K562 (cell line): ENCODE measurements at regions not wholly inside any gene's neighbourhood (a gene's known extent, or its start where the extent isn't known, plus 50 kb on each side); places are given as distances from the start of the nearest gene placed in this dataset.

Source experiments
- ATAC-seq: fragments of 200-7000 bp; cut with Tn5 transposase; 3 replicates; pipeline ENCODE4 v1.9.1; 2020; ENCODE audit warnings: moderate library complexity
- BruUV-seq: library from RNA; stranded (reverse); fragments of 400-500 nt; replicated peaks from 2 replicates; lab custom pipeline; 2021; lab: Mats Ljungman, UMichigan
- CTCF ChIA-PET: fragments of 300-600 bp; formaldehyde crosslinking; extraction: SDS; loops from one replicate; lab custom pipeline; 2021; ENCODE audit warnings: low intra/inter-chr PET ratio; lab: Yijun Ruan, JAX
- POLR2A ChIA-PET: fragments of 300-600, 350-650 bp; sonication (Branson Sonifier 250); formaldehyde crosslinking; extraction: SDS; loops from one replicate; lab custom pipeline; 2021; ENCODE audit warnings: antibody characterized with exemption, inconsistent platforms; lab: Yijun Ruan, JAX
- DNase-seq, 4 experiments: peaks; one replicate each; pipeline versions ENCODE4 v3.0.0 to v3.0.0-alpha.2; 2011 to 2018; ENCODE audit warnings: low spot score in 3 of 4, mixed read lengths in 3 of 4; ENCODE audit errors: extremely low read depth in 1 of 4
- FAIRE-seq: peaks from 2 replicates; lab custom pipeline; 2011; peaks lifted over from hg19 to GRCh38; lab: Jason Lieb, UNC
- H2AFZ ChIP-seq: 2 replicates; pipeline ENCODE4 v1.6.0; 2011; ENCODE audit warnings: low read depth, low read length, control low read depth, inconsistent platforms
- H3K27ac ChIP-seq: fragments of 200-600 bp; 3 replicates; pipeline ENCODE4 v1.8.0; 2011; ENCODE audit warnings: low read depth, mild to moderate bottlenecking, control low read depth, inconsistent platforms, low read length, moderate library complexity, mixed read lengths; ENCODE audit errors: extremely low read depth
- H3K27me3 ChIP-seq, 2 experiments: fragments of 300-600 bp in 1 of 2; 2 replicates in 1 of 2; 3 replicates in 1 of 2; pipeline versions ENCODE4 v1.6.0 to v1.8.0; 2011; ENCODE audit warnings: inconsistent platforms in 2 of 2, low read length in 2 of 2, mild to moderate bottlenecking in 1 of 2, mixed read lengths in 1 of 2, moderate library complexity in 1 of 2; ENCODE audit not compliant: control insufficient read depth in 2 of 2, insufficient read depth in 2 of 2
- H3K36me3 ChIP-seq: fragments of 300-600 bp; 3 replicates; pipeline ENCODE4 v1.8.0; 2011; ENCODE audit warnings: mild to moderate bottlenecking, low read length, inconsistent platforms; ENCODE audit not compliant: control insufficient read depth, insufficient read depth
- H3K4me1 ChIP-seq, 2 experiments: fragments of 200-600 bp in 1 of 2; replicated peaks in 1 of 2; 2 replicates in 1 of 2; 3 replicates in 1 of 2; pipeline versions ENCODE4 v1.5.1 to v1.8.0; 2011; ENCODE audit warnings: inconsistent platforms in 2 of 2, low read length in 2 of 2, mild to moderate bottlenecking in 1 of 2, mixed read lengths in 1 of 2, moderate library complexity in 1 of 2; ENCODE audit not compliant: control insufficient read depth in 2 of 2, insufficient read depth in 2 of 2
- H3K4me2 ChIP-seq: 2 replicates; pipeline ENCODE4 v1.6.1; 2011; ENCODE audit warnings: low read length, control low read depth, inconsistent platforms, mixed read lengths; ENCODE audit not compliant: insufficient read depth
- H3K4me3 ChIP-seq: fragments of 200-600 bp; sonication (generic), shearing (Covaris generic); 2 replicates; pipeline ENCODE4 v1.5.1; 2016; ENCODE audit warnings: control low read depth, inconsistent platforms
- H3K79me2 ChIP-seq: fragments of 200-600 bp; 3 replicates; pipeline ENCODE4 v1.8.0; 2011; ENCODE audit warnings: low read length, inconsistent platforms; ENCODE audit not compliant: control insufficient read depth, insufficient read depth
- H3K9ac ChIP-seq, 2 experiments: 2 replicates each; pipeline versions ENCODE4 v1.6.0 to v1.6.1; 2011; ENCODE audit warnings: low read depth in 2 of 2, low read length in 2 of 2, control low read depth in 1 of 2, inconsistent platforms in 1 of 2, mild to moderate bottlenecking in 1 of 2, mixed read lengths in 1 of 2; ENCODE audit not compliant: insufficient read depth in 1 of 2
- H3K9me1 ChIP-seq: one replicate; pipeline ENCODE4 v1.6.0; 2011; ENCODE audit warnings: inconsistent platforms, mild to moderate bottlenecking, low read length, moderate library complexity; ENCODE audit not compliant: control insufficient read depth, insufficient read depth
- H3K9me3 ChIP-seq: replicated peaks from 2 replicates; pipeline ENCODE4 v1.5.1; 2011; ENCODE audit warnings: low read depth, low read length, inconsistent platforms; ENCODE audit not compliant: control insufficient read depth, insufficient read depth
- H4K20me1 ChIP-seq: replicated peaks from 2 replicates; pipeline ENCODE4 v1.6.1; 2011; ENCODE audit warnings: low read length, inconsistent platforms, mixed read lengths; ENCODE audit not compliant: control insufficient read depth, insufficient read depth
- ARID3B ChIP-seq: fragments of 250-450 bp; sonication (Bioruptor Pico); IDR thresholded peaks from 2 replicates; pipeline ENCODE4 v1.4.0; 2020; ENCODE audit warnings: borderline replicate concordance
- BMI1 ChIP-seq: fragments of 150-350 bp; IDR thresholded peaks from 2 replicates; pipeline ENCODE4 v1.6.1; 2014; ENCODE audit warnings: low read length
- CREM ChIP-seq: IDR thresholded peaks from 2 replicates; pipeline ENCODE4 v1.6.1; 2014; ENCODE audit warnings: antibody characterized with exemption, low read depth
- GABPA ChIP-seq: fragments of 200-800 bp; sonication (Bioruptor generic); conservative IDR thresholded peaks from 2 replicates; pipeline ENCODE4 v1.6.1; 2016; ENCODE audit warnings: low read depth, missing genetic modification characterization, missing compliant biosample characterization
- MAX ChIP-seq: sonication (generic); formaldehyde crosslinking; IDR thresholded peaks from 2 replicates; pipeline ENCODE4 v1.9.0; 2022; ENCODE audit warnings: mild to moderate bottlenecking, missing genetic modification reagents
- POLR2B ChIP-seq: fragments of 450-650 bp; IDR thresholded peaks from 2 replicates; pipeline ENCODE4 v1.6.1; 2018; ENCODE audit warnings: low read depth; ENCODE audit not compliant: partially characterized antibody
- PRMT5 ChIP-seq: sonication (generic); formaldehyde crosslinking; IDR thresholded peaks from 2 replicates; pipeline ENCODE4 v1.5.0; 2020; ENCODE audit warnings: missing genetic modification reagents
- SAFB2 ChIP-seq: fragments of 200-400 bp; formaldehyde crosslinking; IDR thresholded peaks from 2 replicates; pipeline ENCODE4 v1.6.1; 2018; ENCODE audit warnings: borderline replicate concordance, low read length, low read depth, moderate library complexity; ENCODE audit not compliant: severe bottlenecking
- SFPQ ChIP-seq: fragments of 200-400 bp; formaldehyde crosslinking; IDR thresholded peaks from 2 replicates; pipeline ENCODE4 v1.6.1; 2017; ENCODE audit warnings: mild to moderate bottlenecking, low read depth, low read length, moderate library complexity
- SIX5 ChIP-seq, 2 experiments: IDR thresholded peaks; 2 replicates each; pipeline ENCODE4 v1.6.1; 2011; ENCODE audit warnings: low read length in 2 of 2, borderline replicate concordance in 1 of 2, low read depth in 1 of 2, mild to moderate bottlenecking in 1 of 2, moderate library complexity in 1 of 2; ENCODE audit not compliant: insufficient read depth in 1 of 2
- SP2 ChIP-seq: IDR thresholded peaks from 2 replicates; pipeline ENCODE4 v1.6.1; 2011; ENCODE audit warnings: mild to moderate bottlenecking, low read depth, low read length, moderate library complexity; ENCODE audit not compliant: poor library complexity, severe bottlenecking; ENCODE audit errors: extremely low read depth
- TBP ChIP-seq: optimal IDR thresholded peaks from 2 replicates; pipeline ENCODE3; 2011; ENCODE audit warnings: low read depth, low read length, improper control_type of control experiment
- THAP7 ChIP-seq: fragments of 250-450 bp; sonication (Bioruptor Pico); IDR thresholded peaks from 2 replicates; pipeline ENCODE4 v1.5.0; 2021
- VEZF1 ChIP-seq: fragments of 200-800 bp; sonication (Bioruptor generic); IDR thresholded peaks from 2 replicates; pipeline ENCODE4 v1.6.1; 2017; ENCODE audit warnings: missing genetic modification characterization, missing compliant biosample characterization
- ZNF324 ChIP-seq: fragments of 250-450 bp; sonication (Bioruptor Pico); IDR thresholded peaks from 2 replicates; pipeline ENCODE4 v1.4.0; 2020; ENCODE audit warnings: mild to moderate bottlenecking
- WGBS: fragments of 100-300 bp; shearing (Covaris generic); methylation state at CpG from one replicate; pipeline ENCODE4 v1.1.6; 2016; ENCODE audit warnings: low coverage, mixed read lengths; ENCODE audit not compliant: insufficient coverage; ENCODE audit errors: missing lambda C conversion rate; 5-methylcytosine and 5-hydroxymethylcytosine counted together
- in situ Hi-C: fragments of 300-500 bp; cut with MboI; formaldehyde crosslinking; loops from 4 replicates; pipeline ENCODE4 v1.15.0; 2018; ENCODE audit warnings: inconsistent platforms, mixed read lengths
- intact Hi-C: fragments of 100-400 bp; cut with micrococcal nuclease; formaldehyde crosslinking; loops from 2 replicates; pipeline ENCODE4 v1.14.2; 2022

- Histone ChIP-seq H3K9me3 (no peaks in the 10 kb centered on the region), H3K4me1 (peaks cover 0 to 13% of the 10 kb centered on the region in 2 experiments; a peak in 2 of 5 replicates), H3K27me3 (peaks cover 18 to 47% of the 10 kb centered on the region in 2 experiments; a peak in 4 of 5 replicates), H2AFZ (0 out of 2 replicates have a peak overlapping the region, but pooled peaks have one; percentile 40), H3K4me2 (peak overlapping the region; percentile 49; the same call in 1 of the 2 replicates), H3K9ac (peak overlapping the region in 1 of 2 experiments; percentile 52; a peak in 2 of 4 replicates), H3K27ac (no peak overlapping the region), H3K36me3 (no peaks in the 10 kb centered on the region), H3K9me1 (peaks cover 3% of the 10 kb centered on the region), H3K4me3 (peak overlapping the region; percentile 16; the same call in 1 of the 2 replicates), H4K20me1 (0 out of 2 replicates have a peak, but pooled peaks cover 5% of the 10 kb centered on the region), H3K79me2 (no peaks in the 10 kb centered on the region)
- CTCF ChIA-PET: no interaction called here
- FAIRE-seq (no peak), DNase-seq (peak; percentile 39 to 69 (median 56)), ATAC-seq (peak; percentile 92)
- 18% methylated on average over 38 of the region's 71 CpGs for WGBS
- BruUV-seq: no TSS peak
- in situ Hi-C loops (no loop called here), intact Hi-C loops (no loop called here)
- POLR2A ChIA-PET: no interaction called here
- TF ChIP-seq CREM (no peak), MAX (no peak), ARID3B (CRISPR knock-in tag) (no peak), SFPQ (no peak), SAFB2 (no peak), VEZF1 (CRISPR knock-in tag) (0 out of 2 replicates have a peak, but pooled peaks have one; percentile 15), GABPA (tag) (no peak), SIX5 (IDR thresholded peaks at IDR 0.05; ENCODE audit: borderline replicate concordance in 1 of 2, insufficient read depth in 1 of 2, low read depth in 1 of 2, low read length in 2 of 2) (peak in 1 of 2 experiments; percentile 31; a peak in 1 of 4 replicates), BMI1 (no peak), THAP7 (CRISPR knock-in tag) (no peak), ZNF324 (CRISPR knock-in tag) (no peak), TBP (peak; percentile 47), SP2 (no peak), POLR2B (no peak), PRMT5 (CRISPR knock-in tag) (no peak)
Measured at GRCh38 chr17:72592242-72592966, 471.6 kb downstream of the SOX9 start.
